Breast epithelium (tissue), 4 donors: ENCODE measurements at regions not wholly inside any gene's neighbourhood (a gene's known extent, or its start where the extent isn't known, plus 50 kb on each side); places are given as distances from the start of the nearest gene placed in this dataset.

Experiments used
- DNase-seq, 2 donors: peaks; one replicate each; pipeline ENCODE4 v3.0.0-alpha.2; 2019; ENCODE audit warnings: low spot score in 2 of 2
- H3K27ac ChIP-seq, 2 donors: fragments of 200-600 bp; sonication (generic) in 1 of 2; one replicate each; pipeline ENCODE4 v1.5.1; 2016 to 2019; ENCODE audit warnings: mild to moderate bottlenecking in 1 of 2
- H3K27me3 ChIP-seq, 2 donors: fragments of 200-600 bp; sonication (generic) in 1 of 2; one replicate each; pipeline versions ENCODE4 v1.5.1 to v1.6.0; 2017 to 2019; ENCODE audit warnings: control low read depth in 1 of 2, mild to moderate bottlenecking in 1 of 2
- H3K36me3 ChIP-seq: fragments of 200-600 bp; one replicate; pipeline ENCODE4 v1.5.1; 2019
- H3K4me1 ChIP-seq, 2 donors: fragments of 200-600 bp; sonication (generic); one replicate each; pipeline ENCODE4 v1.5.1; 2016 to 2019; ENCODE audit warnings: control low read depth in 1 of 2
- H3K4me3 ChIP-seq, 3 donors: fragments of 200-600 bp; sonication (generic); 1 replicate in 2 of 3; 2 replicates in 1 of 3; pipeline ENCODE4 v1.5.1; 2016 to 2019; ENCODE audit warnings: mild to moderate bottlenecking in 3 of 3, moderate library complexity in 2 of 3
- H3K9me3 ChIP-seq, 2 donors: fragments of 200-600 bp; sonication (generic) in 1 of 2; one replicate each; pipeline ENCODE4 v1.5.1; 2016 to 2019; ENCODE audit warnings: control low read depth in 1 of 2
- POLR2A ChIP-seq: fragments of 450-650 bp; IDR thresholded peaks from one replicate; pipeline ENCODE4 v1.6.1; 2016; ENCODE audit warnings: antibody characterized with exemption, mild to moderate bottlenecking, moderate library complexity
- POLR2AphosphoS5 ChIP-seq, 3 donors: sonication (generic); formaldehyde crosslinking; IDR thresholded peaks; one replicate each; pipeline ENCODE4 v1.6.1; 2017; ENCODE audit warnings: antibody characterized with exemption in 3 of 3
- intact Hi-C: fragments of 100-400 bp; cut with DNase I; formaldehyde crosslinking; loops from one replicate; pipeline ENCODE4 v1.15.1; 2023; ENCODE audit warnings: low total_unique reads
- TF ChIP-seq, protein P1 (sequence below), 3 donors: fragments of 450-650 bp; IDR thresholded peaks; one replicate each; pipeline ENCODE4 v1.5.1; 2016 to 2017; ENCODE audit warnings: antibody characterized with exemption in 3 of 3, mild to moderate bottlenecking in 3 of 3, moderate library complexity in 3 of 3

GRCh38 chr4:166311169-166311568, 438.1 kb downstream of the TLL1 start:
- no peak overlapping the region for H3K4me3 ChIP-seq
- no peaks in the 10 kb centered on the region for H3K36me3 ChIP-seq
- TF ChIP-seq, protein P1, sequence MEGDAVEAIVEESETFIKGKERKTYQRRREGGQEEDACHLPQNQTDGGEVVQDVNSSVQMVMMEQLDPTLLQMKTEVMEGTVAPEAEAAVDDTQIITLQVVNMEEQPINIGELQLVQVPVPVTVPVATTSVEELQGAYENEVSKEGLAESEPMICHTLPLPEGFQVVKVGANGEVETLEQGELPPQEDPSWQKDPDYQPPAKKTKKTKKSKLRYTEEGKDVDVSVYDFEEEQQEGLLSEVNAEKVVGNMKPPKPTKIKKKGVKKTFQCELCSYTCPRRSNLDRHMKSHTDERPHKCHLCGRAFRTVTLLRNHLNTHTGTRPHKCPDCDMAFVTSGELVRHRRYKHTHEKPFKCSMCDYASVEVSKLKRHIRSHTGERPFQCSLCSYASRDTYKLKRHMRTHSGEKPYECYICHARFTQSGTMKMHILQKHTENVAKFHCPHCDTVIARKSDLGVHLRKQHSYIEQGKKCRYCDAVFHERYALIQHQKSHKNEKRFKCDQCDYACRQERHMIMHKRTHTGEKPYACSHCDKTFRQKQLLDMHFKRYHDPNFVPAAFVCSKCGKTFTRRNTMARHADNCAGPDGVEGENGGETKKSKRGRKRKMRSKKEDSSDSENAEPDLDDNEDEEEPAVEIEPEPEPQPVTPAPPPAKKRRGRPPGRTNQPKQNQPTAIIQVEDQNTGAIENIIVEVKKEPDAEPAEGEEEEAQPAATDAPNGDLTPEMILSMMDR (IDR thresholded peaks at IDR 0.05) = no peak
- TF ChIP-seq POLR2AphosphoS5 (IDR thresholded peaks at IDR 0.05) (no peak), POLR2A (no peak)
- no peaks in the 10 kb centered on the region for H3K4me1 ChIP-seq
- no peaks in the 10 kb centered on the region for H3K9me3 ChIP-seq
- H3K27ac ChIP-seq = no peak overlapping the region
- intact Hi-C loops = no loop called here
- H3K27me3 ChIP-seq = no peaks in the 10 kb centered on the region
- DNase-seq = no peak

DNA sequence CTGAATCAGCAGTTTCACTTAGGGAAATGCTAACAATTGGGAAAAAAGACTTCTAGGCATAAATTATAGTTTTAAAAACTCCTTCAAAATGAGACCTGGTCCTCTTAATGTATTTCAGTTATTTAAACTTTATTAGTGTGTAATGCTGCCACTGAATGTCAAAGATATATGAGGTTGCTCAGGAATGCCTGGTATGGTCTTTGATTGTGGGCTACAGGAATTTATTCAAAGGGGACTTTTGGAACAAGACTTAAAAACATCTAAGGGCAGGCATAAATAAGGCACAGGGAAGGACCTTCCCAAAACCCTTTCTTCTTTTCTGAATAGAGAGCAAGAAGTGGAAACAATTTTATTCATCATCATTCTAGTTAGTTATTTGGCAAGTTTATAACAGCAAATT, 439.1 kb downstream of the TLL1 start:
- DNase-seq = no peak
- intact Hi-C loops = no loop called here
- TF ChIP-seq POLR2AphosphoS5 (IDR thresholded peaks at IDR 0.05) (no peak), POLR2A (no peak)
- TF ChIP-seq, protein P1 (IDR thresholded peaks at IDR 0.05) = no peak

GRCh38 chr4:166314902-166315301, 441.9 kb downstream of the TLL1 start:
- DNase-seq = no peak
- intact Hi-C loops = no loop called here
- Histone ChIP-seq H3K9me3 (no peaks in the 10 kb centered on the region), H3K27ac (no peak overlapping the region), H3K36me3 (no peaks in the 10 kb centered on the region), H3K4me1 (no peaks in the 10 kb centered on the region), H3K4me3 (no peak overlapping the region), H3K27me3 (no peaks in the 10 kb centered on the region)
- TF ChIP-seq, protein P1 (IDR thresholded peaks at IDR 0.05) = no peak
- TF ChIP-seq POLR2A (no peak), POLR2AphosphoS5 (IDR thresholded peaks at IDR 0.05) (no peak)

More for the DNA sequence above, 439.1 kb downstream of the TLL1 start:
- Histone ChIP-seq H3K4me1 (no peaks in the 10 kb centered on the region), H3K36me3 (no peaks in the 10 kb centered on the region), H3K4me3 (no peak overlapping the region), H3K9me3 (no peaks in the 10 kb centered on the region), H3K27ac (no peak overlapping the region), H3K27me3 (no peaks in the 10 kb centered on the region)

GRCh38 chr4:166315721-166316467, 442.9 kb downstream of the TLL1 start:
- Histone ChIP-seq H3K27me3 (no peaks in the 10 kb centered on the region), H3K36me3 (no peaks in the 10 kb centered on the region), H3K9me3 (no peaks in the 10 kb centered on the region), H3K27ac (no peak overlapping the region), H3K4me3 (no peak overlapping the region), H3K4me1 (no peaks in the 10 kb centered on the region)
- TF ChIP-seq POLR2A (no peak), POLR2AphosphoS5 (IDR thresholded peaks at IDR 0.05) (no peak)
- TF ChIP-seq, protein P1 (IDR thresholded peaks at IDR 0.05) = no peak
- intact Hi-C loops = no loop called here
- no peak for DNase-seq

GRCh38 chr4:166318810-166319525, 445.9 kb downstream of the TLL1 start:
- H3K4me3 ChIP-seq = no peak overlapping the region
- H3K27me3 ChIP-seq = no peaks in the 10 kb centered on the region
- H3K27ac ChIP-seq = no peak overlapping the region
- H3K9me3 ChIP-seq = no peaks in the 10 kb centered on the region
- no peaks in the 10 kb centered on the region for H3K4me1 ChIP-seq
- intact Hi-C loops = no loop called here
- H3K36me3 ChIP-seq = no peaks in the 10 kb centered on the region
- DNase-seq = no peak
- TF ChIP-seq POLR2AphosphoS5 (IDR thresholded peaks at IDR 0.05) = no peak
